GM12892 (cell line): ENCODE measurements at regions not wholly inside any gene's neighbourhood (a gene's known extent, or its start where the extent isn't known, plus 50 kb on each side); places are given as distances from the start of the nearest gene placed in this dataset.

ENCODE experiments used
- POLR2A ChIP-seq: IDR thresholded peaks from 2 replicates; pipeline ENCODE4 v1.6.1; 2011; ENCODE audit warnings: low read depth, low read length, control low read depth
- POLR2AphosphoS5 ChIP-seq: IDR thresholded peaks from 2 replicates; pipeline ENCODE4 v1.6.1; 2011; ENCODE audit warnings: low read depth, low read length, control low read depth
- TAF1 ChIP-seq: IDR thresholded peaks from 2 replicates; pipeline ENCODE4 v1.6.1; 2011; ENCODE audit warnings: low read depth, mild to moderate bottlenecking, control low read depth, low read length, borderline replicate concordance

- TF ChIP-seq POLR2A (no peak), POLR2AphosphoS5 (no peak), TAF1 (no peak)
These were observed 78.1 kb upstream of the MPHOSPH6 start for GRCh38 chr16:82248012-82248656.
